DND-41 (cell line): ENCODE measurements at regions not wholly inside any gene's neighbourhood (a gene's known extent, or its start where the extent isn't known, plus 50 kb on each side); places are given as distances from the start of the nearest gene placed in this dataset.

Experiments
- ATAC-seq: fragments of 200-7000 bp; cut with Tn5 transposase; 3 replicates; pipeline ENCODE4 v1.9.1; 2021; ENCODE audit warnings: low read depth; ENCODE audit not compliant: insufficient read depth
- DNase-seq: peaks from one replicate; pipeline ENCODE4 v3.0.0-alpha.2; 2020
- H2AFZ ChIP-seq: 2 replicates; pipeline ENCODE4 v1.6.0; 2012; ENCODE audit warnings: low read depth, low read length
- H3K27ac ChIP-seq: 2 replicates; pipeline ENCODE4 v1.5.1; 2012; ENCODE audit warnings: low read length, inconsistent platforms
- H3K27me3 ChIP-seq: fragments of 200-600 bp; sonication (generic); 2 replicates; pipeline ENCODE4 v1.6.0; 2012; ENCODE audit warnings: low read length, mild to moderate bottlenecking, inconsistent platforms; ENCODE audit not compliant: insufficient read depth, poor library complexity
- H3K36me3 ChIP-seq: 2 replicates; pipeline ENCODE4 v1.5.1; 2012; ENCODE audit warnings: low read length, inconsistent platforms; ENCODE audit not compliant: insufficient read depth
- H3K4me1 ChIP-seq: 2 replicates; pipeline ENCODE4 v1.5.1; 2012; ENCODE audit warnings: mild to moderate bottlenecking, low read length; ENCODE audit not compliant: insufficient read depth
- H3K4me2 ChIP-seq: 2 replicates; pipeline ENCODE4 v1.6.0; 2012; ENCODE audit warnings: mild to moderate bottlenecking, moderate library complexity, low read length, inconsistent platforms; ENCODE audit not compliant: insufficient read depth
- H3K4me3 ChIP-seq, 2 experiments: fragments of 200-600 bp in 1 of 2; shearing (Covaris generic) in 1 of 2; 2 replicates each; pipeline ENCODE4 v1.5.1; 2012 to 2016; ENCODE audit warnings: inconsistent platforms in 2 of 2, low read length in 2 of 2, mild to moderate bottlenecking in 2 of 2, low read depth in 1 of 2, moderate library complexity in 1 of 2
- H3K79me2 ChIP-seq: 2 replicates; pipeline ENCODE4 v1.6.0; 2012; ENCODE audit warnings: low read length, inconsistent platforms; ENCODE audit not compliant: insufficient read depth
- H3K9ac ChIP-seq: 2 replicates; pipeline ENCODE4 v1.6.0; 2012; ENCODE audit warnings: low read depth, mild to moderate bottlenecking, inconsistent platforms, low read length, moderate library complexity
- H3K9me3 ChIP-seq: 2 replicates; pipeline ENCODE4 v1.5.1; 2012; ENCODE audit warnings: low read length, moderate library complexity, mild to moderate bottlenecking, inconsistent platforms; ENCODE audit not compliant: insufficient read depth, severe bottlenecking
- H4K20me1 ChIP-seq: 2 replicates; pipeline ENCODE4 v1.6.0; 2012; ENCODE audit warnings: low read length; ENCODE audit not compliant: insufficient read depth
- CTCF ChIP-seq: IDR thresholded peaks from 2 replicates; pipeline ENCODE4 v1.5.1; 2012; ENCODE audit warnings: borderline replicate concordance, low read length, moderate library complexity, mild to moderate bottlenecking; ENCODE audit not compliant: poor library complexity, severe bottlenecking; ENCODE audit errors: extremely low read depth
- EZH2 ChIP-seq: IDR thresholded peaks from 3 replicates; pipeline ENCODE4 v1.6.1; 2012; ENCODE audit warnings: borderline replicate concordance, low read depth, mild to moderate bottlenecking, moderate library complexity, low read length, inconsistent platforms; ENCODE audit not compliant: severe bottlenecking

GRCh38 chr7:155880721-155881120 is 68.5 kb upstream of the SHH start:
- Histone ChIP-seq H3K4me2 (no peak overlapping the region), H4K20me1 (no peaks in the 10 kb centered on the region), H3K9me3 (no peaks in the 10 kb centered on the region), H3K79me2 (no peaks in the 10 kb centered on the region), H3K27me3 (no peaks in the 10 kb centered on the region), H3K4me3 (no peak overlapping the region), H3K27ac (no peak overlapping the region), H3K9ac (no peak overlapping the region), H2AFZ (no peak overlapping the region), H3K36me3 (no peaks in the 10 kb centered on the region), H3K4me1 (no peaks in the 10 kb centered on the region)
- no peak for TF ChIP-seq CTCF
- no peak for TF ChIP-seq EZH2
- DNase-seq (no peak), ATAC-seq (no peak)

- ATAC-seq: no peak
Observed at GRCh38 chr7:155879592-155879991, 67.3 kb upstream of the SHH start.

GRCh38 chr7:155878674-155879073 is 66.4 kb upstream of the SHH start:
- Histone ChIP-seq H3K4me2 (no peak overlapping the region), H3K9ac (no peak overlapping the region), H3K79me2 (no peaks in the 10 kb centered on the region), H4K20me1 (no peaks in the 10 kb centered on the region), H3K27me3 (no peaks in the 10 kb centered on the region), H3K4me1 (no peaks in the 10 kb centered on the region), H3K4me3 (no peak overlapping the region), H3K36me3 (no peaks in the 10 kb centered on the region), H3K27ac (no peak overlapping the region), H3K9me3 (no peaks in the 10 kb centered on the region), H2AFZ (no peak overlapping the region)
- no peak for DNase-seq
- no peak for ATAC-seq
- TF ChIP-seq CTCF: no peak
- no peak for TF ChIP-seq EZH2

More at GRCh38 chr7:155879592-155879991, 67.3 kb upstream of the SHH start:
- Histone ChIP-seq H3K27ac (no peak overlapping the region), H3K4me3 (no peak overlapping the region), H4K20me1 (no peaks in the 10 kb centered on the region), H3K4me2 (no peak overlapping the region), H3K9ac (no peak overlapping the region), H3K9me3 (no peaks in the 10 kb centered on the region), H3K79me2 (no peaks in the 10 kb centered on the region), H3K36me3 (no peaks in the 10 kb centered on the region), H3K27me3 (no peaks in the 10 kb centered on the region), H2AFZ (no peak overlapping the region), H3K4me1 (no peaks in the 10 kb centered on the region)
- DNase-seq: no peak
- TF ChIP-seq EZH2 (no peak), CTCF (no peak)

- TF ChIP-seq EZH2 (no peak), CTCF (no peak)
- H3K4me1 ChIP-seq: no peaks in the 10 kb centered on the region
- no peak for DNase-seq
- ATAC-seq: no peak
- H3K4me2 ChIP-seq: no peak overlapping the region
- H3K27me3 ChIP-seq: no peaks in the 10 kb centered on the region
- no peak overlapping the region for H3K4me3 ChIP-seq
- no peak overlapping the region for H3K9ac ChIP-seq
- no peak overlapping the region for H2AFZ ChIP-seq
- no peaks in the 10 kb centered on the region for H3K79me2 ChIP-seq
- no peaks in the 10 kb centered on the region for H4K20me1 ChIP-seq
- H3K27ac ChIP-seq: no peak overlapping the region
- H3K36me3 ChIP-seq: no peaks in the 10 kb centered on the region
- H3K9me3 ChIP-seq: no peaks in the 10 kb centered on the region
Observed at GRCh38 chr7:155878250-155878649, 66.0 kb upstream of the SHH start.
